ENCODE measurements at regions not wholly inside any gene's neighbourhood (a gene's known extent, or its start where the extent isn't known, plus 50 kb on each side); places are given as distances from the start of the nearest gene placed in this dataset.

DNA sequence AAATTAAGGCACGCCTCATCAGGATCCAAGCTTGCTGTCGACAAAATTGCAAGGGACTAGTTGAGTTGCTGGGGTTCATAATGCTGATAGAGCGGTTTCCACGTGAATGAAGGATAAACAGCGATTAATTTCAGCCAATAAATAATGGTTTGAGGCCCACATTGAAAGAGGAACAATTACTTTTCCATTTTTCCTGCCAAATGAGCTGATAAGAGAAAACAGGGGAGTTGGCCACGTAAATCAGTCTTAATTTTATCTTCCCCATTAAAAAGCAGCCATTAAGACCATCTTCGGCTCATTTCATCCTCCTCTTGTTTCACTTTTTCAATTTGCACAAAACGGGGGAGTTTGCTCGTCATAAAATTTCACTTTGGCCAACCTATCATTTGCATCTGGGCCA lies 235.5 kb upstream of the RRP15 start:
- TF ChIP-seq, protein P1, sequence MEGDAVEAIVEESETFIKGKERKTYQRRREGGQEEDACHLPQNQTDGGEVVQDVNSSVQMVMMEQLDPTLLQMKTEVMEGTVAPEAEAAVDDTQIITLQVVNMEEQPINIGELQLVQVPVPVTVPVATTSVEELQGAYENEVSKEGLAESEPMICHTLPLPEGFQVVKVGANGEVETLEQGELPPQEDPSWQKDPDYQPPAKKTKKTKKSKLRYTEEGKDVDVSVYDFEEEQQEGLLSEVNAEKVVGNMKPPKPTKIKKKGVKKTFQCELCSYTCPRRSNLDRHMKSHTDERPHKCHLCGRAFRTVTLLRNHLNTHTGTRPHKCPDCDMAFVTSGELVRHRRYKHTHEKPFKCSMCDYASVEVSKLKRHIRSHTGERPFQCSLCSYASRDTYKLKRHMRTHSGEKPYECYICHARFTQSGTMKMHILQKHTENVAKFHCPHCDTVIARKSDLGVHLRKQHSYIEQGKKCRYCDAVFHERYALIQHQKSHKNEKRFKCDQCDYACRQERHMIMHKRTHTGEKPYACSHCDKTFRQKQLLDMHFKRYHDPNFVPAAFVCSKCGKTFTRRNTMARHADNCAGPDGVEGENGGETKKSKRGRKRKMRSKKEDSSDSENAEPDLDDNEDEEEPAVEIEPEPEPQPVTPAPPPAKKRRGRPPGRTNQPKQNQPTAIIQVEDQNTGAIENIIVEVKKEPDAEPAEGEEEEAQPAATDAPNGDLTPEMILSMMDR (IDR thresholded peaks at IDR 0.05): no peak
- TF ChIP-seq POLR2A (IDR thresholded peaks at IDR 0.05): no peak
- TF ChIP-seq POLR2AphosphoS5 (IDR thresholded peaks at IDR 0.05): no peak

Measured in breast epithelium (tissue), 3 donors.